AG08396 (cell line): ENCODE measurements at regions not wholly inside any gene's neighbourhood (a gene's known extent, or its start where the extent isn't known, plus 50 kb on each side); places are given as distances from the start of the nearest gene placed in this dataset.
"Not testable (repeated sequence)": the region's sequence is repeated elsewhere in the genome, so short reads cannot be mapped to it uniquely, and the experiment has no call there.

ENCODE experiments used
- DNase-seq: peaks from one replicate; pipeline ENCODE4 v3.0.0; 2012; ENCODE audit warnings: low spot score, mixed read lengths

DNA sequence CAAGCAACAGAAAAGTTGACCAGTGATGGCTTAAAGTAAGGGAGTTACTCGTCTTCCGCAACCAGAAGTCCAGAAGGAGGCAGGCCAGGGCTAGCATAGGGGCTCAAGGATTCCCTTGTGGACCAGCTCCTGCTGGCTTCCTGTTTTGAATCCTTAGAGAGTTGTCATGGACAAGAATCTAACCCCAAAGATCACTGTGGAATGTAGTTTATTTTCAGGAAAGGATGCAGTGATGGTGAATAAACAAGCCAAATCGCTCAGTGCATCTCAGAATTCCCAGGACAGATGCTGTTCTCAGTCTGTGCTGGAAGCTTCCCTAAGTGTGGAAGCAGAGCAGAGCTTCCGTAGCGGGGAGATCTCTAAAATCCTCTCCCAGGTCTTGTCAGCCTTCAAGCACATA, 311.3 kb downstream of the C12orf75 start:
- DNase-seq = peak; percentile 26

DNA sequence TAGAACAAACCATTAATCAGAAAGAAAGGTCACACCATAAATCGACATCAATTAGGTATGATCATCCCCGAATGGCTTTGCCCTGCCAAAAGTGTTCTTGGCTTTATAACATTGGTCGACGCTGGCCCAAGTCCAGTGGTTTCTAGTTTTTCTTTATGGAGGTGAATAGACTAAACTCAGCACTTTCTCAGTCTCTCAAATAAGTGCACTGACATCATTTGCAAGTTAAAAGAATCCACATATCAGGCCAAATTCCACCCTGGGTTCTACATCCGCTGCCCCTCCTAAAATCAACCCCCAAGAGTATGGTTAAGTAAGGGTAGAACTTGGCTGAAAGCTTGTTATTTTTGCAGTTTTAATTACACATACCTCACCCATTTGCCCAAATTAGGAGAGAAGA, 314.3 kb downstream of the C12orf75 start:
- no peak for DNase-seq

DNA sequence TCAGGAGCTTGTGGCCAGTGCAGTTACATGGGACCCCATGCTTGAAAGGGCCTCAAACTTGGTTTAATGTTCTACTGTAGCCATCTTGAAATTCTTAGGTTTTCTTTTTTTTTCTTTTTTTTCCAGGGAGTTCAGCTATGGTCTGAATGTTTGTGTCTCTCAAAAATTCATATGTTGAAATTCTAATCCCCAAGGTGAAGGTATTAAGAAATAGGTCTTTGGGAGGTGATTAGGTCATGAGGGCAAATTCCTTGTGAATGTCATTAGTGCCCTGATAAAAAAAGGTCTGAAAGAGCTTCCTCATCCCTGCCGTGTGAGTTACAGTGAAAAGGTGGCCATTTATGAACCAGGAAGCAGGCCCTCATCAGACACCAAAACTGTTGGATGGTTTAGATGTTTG, 324.1 kb downstream of the C12orf75 start:
- no peak for DNase-seq

DNA sequence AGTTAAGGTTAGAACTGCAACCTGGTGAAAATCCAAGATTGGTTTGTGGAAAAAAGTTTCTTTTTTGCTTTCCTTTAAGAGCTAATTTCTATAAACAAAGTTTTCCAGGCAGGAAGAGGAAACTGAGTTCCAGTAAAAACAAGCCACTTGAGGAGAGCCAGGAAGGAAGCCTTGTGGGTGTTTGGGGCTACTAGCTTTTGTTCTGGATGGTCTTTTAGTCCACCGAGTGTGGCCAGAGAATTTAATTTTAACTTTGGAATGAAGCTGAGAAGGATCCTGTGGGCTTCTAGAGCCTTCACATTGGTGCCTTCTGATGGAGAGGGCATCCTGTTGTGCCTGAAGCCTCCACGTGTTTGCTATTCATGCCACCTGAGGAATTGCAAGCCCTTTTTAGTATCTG, 327.9 kb downstream of the C12orf75 start:
- DNase-seq = no peak

DNA sequence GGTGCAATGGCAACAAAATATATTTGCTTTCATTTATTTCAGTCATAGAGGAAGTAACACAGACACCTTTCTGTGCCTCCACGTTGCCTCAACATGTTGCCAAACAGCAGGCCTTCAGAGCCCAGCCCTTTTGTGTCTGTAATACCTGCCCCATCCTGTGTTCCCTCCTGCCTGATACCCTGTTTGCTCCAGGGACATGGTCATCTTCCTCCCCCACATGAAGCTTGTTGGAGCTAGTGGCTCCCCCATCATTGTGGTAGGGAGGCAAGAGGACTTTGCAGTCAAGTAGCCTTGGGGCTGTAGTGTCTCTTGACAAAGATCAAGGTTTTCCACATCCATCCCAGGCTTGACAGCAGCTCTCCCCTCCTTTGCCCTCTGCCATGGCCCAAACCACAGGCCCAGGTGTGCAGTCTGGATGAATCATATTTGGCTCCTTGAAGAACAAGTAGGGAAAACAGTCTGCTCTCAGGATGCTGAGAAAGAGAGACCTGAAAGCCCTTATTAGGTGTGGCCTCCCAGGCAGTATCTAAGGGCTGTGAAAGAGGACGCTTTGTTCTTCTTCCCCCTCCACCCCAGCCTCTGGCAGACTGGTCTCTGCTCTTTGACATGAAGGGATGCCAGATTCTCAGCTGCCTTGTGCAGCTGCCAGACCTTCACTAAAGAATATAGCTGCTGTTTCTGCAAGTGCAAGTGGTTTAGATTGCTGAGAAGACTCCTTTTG, 329.0 kb downstream of the C12orf75 start:
- DNase-seq = no peak

DNA sequence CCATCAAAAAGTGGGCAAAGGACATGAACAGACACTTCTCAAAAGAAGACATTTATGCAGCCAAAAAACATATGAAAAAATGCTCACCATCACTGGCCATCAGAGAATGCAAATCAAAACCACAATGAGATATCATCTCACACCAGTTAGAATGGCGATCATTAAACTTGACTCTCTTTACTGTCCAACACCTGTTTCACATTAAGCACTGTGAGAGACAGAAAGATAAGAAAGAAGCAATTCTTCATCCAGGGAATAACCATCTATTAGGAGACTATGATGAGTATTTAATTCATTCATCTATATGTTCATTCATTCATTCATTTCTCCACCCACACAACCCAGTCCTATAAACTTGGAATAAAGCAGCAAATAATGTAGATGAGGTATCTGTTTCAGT, 334.3 kb downstream of the C12orf75 start:
- DNase-seq = not testable (repeated sequence)

DNA sequence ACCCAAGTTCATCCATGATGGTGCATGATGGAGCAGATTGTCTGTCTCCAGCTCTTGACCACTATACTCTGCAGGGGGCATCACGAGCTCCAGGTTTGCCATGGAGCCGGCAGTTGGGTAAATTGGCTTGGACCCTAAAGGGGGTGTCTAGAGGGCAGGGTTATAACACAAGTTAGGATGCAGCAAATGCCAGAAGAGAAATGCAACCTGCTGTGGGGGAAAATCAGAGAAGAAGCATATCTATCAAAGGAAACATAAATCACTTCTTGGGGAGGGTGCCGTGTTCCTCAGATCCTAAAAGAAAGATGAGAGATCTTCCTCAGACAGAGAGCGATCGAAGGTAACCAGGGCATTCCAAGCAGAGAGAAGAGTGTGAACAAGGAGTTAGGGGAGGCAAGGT, 334.9 kb downstream of the C12orf75 start:
- no peak for DNase-seq

DNA sequence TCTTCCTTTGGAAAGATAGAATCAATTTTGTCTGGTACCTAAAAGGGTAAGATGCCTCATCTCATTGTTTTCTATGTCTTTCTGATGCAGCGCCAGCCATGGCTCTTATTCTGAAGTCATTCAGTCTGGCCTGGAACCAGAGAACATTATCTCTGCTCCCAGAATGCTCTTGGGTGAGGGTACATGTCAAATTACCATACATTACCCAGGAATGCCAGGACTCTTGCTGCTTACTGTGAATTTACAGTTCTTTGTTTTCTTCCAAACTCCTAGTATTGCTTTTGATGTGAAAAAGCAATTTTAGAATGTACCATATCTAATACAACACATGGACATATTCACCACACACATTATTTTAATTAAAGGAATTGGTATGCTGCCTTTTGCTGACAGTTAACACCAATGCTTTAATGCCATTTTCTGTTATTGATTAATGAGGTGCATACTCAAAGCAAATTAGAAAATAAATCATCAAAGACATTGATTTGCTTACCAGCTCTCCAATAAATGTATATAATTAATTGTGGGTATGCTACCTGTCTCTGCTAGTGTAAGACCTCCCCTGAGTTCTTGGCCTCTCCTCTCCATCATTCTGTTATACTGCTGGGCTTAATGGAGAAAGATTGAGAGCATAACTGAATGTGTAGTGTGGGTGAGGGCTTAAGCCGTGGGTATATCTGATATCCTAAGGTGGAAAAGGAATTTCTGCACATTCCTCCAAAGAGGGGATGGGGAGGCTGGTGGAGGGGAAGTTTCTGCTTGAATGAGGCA, 337.7 kb downstream of the C12orf75 start:
- no peak for DNase-seq

DNA sequence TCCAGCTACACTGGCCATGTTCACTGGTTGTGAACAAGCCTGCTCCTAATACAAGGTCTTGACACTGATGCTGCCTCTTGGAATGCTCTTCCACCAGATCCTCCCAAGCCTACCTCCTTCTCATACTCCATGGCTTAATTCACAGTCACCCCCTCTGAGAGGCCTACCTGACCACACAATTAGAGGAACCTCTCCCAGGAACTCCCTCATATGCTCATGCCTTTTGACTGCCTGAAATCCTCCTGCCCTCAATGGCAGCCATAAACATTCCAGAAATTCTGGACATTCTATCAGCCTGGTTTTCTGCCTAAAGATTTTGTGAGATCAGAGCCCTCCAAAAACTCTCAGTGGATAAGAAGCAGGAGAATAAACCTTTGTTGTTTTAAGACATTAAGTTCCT, 340.2 kb downstream of the C12orf75 start:
- DNase-seq = no peak

DNA sequence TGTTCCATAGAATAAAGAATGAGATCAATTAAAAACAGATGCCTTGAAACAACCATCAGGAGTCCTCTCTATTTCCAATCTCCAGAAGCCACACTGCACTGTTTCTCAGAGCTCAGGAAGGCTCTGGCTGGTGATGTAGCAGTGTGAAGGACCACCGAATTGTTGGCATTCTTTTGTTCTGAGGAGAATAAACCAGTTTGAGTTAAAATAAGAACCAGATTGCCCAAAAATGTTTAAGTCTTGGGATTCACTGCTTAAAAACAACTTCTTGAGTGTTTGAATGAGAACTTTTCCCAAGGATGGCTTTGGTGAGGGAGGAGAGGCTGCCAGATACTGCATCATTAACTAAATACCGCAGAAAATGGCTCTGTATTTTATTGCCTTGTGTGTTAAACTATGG, 341.2 kb downstream of the C12orf75 start:
- DNase-seq = no peak

DNA sequence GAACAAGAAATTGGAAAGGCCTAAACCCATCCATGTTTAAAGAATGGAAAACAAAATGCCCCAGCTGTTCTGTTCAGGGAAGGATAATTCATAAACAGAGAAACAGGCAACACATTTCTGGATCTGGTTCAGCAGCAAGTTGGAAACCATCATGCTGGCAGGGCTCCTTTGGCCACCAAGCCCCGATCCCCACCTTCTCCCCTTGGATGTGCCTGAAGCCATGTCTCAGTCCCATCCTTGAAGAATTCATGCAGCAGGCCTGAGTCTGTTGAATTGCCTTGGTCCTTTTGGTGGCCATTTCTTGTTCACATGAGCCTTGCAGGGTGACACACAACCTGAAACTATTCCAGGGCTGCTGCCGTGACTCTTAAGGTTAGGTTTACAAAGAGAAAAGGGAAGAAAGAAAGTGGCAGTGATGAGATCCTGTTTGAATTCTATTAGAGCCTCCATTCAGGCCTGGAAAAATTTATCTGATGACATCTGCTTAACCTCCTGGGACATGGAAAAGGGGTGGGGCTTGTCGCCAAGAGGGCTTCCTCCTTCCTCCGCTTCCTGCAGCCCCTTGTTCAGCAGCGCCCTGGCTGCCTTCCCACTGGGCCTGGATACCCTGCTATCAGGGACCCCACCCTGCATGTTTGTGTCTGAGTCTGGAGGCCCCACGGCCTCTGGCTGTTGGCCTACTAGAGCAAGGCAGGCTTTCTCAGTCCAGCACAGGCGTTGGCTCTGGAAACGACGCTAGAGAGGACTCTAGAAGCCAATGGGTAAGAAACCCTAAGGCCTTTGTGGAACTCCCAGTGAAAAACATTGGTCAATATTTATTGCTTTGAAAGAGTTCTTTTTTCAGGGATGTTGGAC, 341.9 kb downstream of the C12orf75 start:
- DNase-seq = no peak

DNA sequence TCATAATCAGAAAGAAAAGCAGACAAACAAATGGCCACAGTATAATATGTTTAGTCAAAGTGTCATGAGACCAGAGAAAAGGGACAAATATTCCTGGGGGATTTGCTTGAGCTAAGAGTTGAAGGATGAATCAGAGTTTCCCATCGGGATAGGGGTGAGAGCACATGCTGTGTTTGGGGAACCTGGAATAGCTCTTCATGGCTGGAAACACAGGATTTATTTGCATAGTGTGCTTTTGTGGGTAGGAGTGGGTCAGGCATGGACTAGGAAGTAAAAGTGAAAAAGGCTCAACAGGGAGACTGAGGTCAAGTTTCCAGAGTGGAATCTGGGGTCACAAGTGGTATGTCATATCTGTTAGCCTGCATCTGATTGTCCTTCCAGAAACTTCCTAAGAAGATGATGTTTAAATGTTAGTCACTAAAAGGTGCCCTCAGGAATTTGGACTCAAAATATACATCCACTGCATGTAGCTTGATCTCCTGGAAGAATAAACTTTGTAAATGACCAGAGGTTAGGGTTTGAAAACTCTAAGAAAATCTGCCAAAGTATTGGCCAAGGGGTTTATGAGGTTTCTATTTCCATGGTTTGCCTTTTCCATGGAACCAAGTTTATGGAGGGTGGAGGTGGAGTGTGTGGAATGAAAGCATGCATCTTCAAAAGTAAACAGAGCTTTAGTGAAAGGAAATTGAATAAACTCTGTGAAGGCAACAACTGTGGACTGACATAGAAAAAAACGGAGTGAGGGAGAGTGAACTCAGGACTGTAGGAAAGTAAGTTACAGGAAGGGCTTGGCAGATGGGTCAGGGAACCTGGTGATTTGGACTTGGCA, 344.6 kb downstream of the C12orf75 start:
- no peak for DNase-seq

DNA sequence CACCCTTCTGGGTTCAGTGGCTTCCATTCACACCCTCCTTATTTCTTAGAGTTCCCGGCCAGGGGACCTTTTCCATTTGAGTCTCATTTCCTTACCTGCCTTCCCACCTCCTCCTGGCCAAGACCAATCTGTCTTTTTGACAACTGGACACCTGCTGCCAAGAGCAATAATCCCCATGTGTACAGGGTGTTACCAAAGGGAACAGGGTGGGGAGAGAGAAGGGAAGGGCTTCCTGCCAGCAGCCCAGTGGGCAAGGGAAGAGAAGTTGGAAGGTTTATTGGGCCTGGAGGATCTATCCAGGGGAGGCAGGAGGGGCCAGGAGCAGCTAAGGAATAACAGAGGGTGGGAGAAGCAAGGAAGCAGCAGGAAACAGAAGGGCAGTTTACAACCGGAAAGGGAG, 346.2 kb downstream of the C12orf75 start:
- DNase-seq = no peak

DNA sequence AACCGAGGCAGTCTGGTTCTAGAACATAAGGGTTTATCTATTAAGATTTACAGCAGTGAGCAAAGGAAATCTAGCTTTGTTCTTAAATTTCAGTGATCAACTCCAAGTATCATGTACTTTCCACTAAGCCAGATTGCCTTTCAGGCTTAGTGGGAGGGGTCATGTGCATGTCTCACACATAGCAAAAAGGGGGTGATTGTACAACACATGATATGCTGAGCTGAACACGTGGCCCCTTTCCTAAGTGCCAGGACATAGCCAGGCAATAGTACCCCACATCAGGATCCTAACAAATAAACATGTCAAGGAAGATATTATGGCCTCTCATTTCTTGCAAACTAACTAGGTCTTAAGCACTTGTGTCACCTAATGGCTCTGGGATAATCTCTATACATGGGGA, 347.2 kb downstream of the C12orf75 start:
- DNase-seq = no peak

DNA sequence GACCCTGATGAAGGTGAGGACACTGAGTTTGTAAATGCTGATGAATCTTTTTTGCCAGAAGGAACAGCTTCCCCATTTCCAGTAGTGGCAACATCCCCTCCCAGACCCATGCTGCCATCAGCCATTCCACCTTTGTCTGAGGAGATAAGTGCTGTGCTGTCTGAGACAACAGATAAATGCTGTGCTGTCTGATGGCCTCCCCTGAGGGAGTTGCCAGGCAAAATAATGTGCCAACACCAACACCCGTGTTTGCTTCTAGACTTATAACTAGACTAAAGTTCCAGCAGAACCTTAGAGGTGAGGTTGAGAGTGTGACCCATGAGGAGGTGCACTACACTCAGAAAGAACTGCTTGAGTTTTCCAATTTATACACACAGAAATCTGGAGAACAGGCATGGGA, 349.5 kb downstream of the C12orf75 start:
- no peak for DNase-seq

DNA sequence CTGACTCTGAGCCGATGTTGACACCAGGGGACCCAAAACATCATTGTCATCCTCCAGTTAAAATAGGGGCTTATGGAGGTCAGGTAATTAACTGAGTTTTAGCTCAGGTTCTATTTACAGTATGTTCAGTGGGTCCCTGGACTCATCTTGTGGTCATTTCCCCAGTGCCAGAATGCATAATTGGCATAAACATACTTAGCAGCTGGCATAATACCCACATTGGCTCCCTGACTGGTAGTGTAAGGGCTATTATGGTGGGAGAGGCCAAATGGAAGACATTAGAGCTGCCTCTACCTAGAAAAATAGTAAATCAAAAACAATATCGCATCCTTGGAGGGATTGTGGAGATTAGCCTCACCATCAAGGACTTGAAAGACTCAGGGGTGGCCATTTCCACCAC, 350.9 kb downstream of the C12orf75 start:
- no peak for DNase-seq

DNA sequence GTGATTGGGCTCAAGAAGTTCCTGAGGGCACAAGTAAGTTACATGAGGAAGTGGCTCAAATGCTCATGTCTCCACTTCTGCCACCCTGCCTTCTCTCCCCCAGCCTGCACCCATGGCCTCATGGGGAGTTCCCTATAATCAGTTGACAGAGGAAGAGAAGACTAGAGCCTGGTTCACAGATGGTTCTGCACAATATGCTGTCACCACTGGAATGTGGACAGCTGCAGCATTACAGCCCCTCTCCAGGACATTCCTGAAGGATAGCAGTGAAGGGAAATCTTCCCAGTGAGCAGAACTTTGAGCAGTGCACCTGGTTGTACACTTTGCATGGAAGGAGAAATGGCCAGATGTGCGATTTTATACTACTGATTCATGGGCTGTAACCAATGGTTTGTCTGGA, 352.3 kb downstream of the C12orf75 start:
- DNase-seq = not testable (repeated sequence)

DNA sequence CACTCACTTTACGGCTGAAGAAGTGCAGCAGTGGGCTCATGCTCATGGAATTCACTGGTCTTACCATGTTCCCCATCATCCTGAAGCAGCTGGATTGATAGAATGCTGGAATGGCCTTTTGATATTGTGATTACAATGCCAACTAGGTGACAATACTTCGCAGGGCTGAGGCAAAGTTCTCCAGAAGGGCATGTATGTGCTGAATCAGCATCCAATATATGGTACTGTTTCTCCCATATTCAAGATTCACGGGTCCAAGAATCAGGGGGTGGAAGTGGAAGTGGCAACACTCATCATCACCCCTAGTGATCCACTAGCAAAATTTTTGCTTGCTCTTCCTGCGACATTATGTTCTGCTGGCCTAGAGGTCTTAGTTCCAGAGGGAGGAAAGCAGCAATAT, 353.3 kb downstream of the C12orf75 start:
- not testable (repeated sequence) for DNase-seq

DNA sequence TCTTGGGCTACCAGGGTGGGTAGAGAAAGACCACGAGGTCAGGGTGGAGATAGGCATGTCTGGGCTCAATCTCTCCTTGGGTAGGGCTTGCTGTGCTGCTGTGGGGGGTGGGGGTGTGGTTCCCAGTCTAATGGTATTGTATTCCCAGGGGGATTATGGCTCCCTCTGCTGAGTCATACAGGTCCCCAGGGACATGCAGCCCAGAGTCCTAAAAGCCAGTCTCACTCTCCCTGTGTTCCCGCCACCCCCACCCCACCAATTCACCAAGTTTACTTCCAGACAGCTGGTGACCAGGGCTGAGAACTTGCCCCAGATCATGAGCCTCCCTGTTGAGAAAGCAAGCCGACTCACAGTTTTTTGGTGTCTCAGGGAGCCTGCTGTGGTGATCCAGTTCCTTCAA, 367.6 kb downstream of the C12orf75 start:
- DNase-seq = no peak

DNA sequence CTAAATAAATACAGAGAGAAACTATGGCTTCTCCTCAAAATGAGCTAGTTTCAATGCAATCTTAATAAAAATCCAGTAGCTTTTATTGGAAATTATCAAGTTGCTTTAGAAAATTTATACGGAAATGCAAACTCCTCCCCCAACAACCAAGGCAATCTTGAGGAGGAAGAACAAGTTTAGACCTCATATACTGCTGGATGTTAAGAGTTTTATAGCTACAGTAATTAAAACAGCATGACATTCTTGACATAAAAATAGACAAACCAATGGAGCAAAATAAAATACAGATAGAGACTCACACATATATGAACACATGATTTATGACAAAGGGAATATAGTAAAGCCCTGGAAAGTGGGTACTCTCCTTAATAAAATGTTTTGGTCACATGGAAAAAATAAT, 368.7 kb downstream of the C12orf75 start:
- no peak for DNase-seq

DNA sequence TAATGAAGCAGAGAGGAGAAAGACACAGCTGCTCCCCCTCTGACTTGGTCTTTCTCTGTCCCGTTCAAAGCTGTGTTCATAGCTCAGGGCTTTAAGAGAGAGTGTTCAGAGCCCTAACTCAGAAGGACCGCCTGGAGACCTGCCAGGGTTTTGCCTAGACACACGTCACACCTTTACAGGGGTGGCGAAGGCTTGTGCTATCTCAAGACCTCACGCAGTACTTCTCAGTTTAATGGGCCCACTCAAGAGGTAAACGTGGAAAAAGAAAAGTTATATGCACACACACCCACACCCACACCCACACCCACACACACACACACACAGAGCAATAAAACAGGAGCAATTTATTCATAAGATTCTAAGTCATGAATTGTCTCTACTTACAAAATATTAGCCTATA, 374.3 kb downstream of the C12orf75 start:
- no peak for DNase-seq

DNA sequence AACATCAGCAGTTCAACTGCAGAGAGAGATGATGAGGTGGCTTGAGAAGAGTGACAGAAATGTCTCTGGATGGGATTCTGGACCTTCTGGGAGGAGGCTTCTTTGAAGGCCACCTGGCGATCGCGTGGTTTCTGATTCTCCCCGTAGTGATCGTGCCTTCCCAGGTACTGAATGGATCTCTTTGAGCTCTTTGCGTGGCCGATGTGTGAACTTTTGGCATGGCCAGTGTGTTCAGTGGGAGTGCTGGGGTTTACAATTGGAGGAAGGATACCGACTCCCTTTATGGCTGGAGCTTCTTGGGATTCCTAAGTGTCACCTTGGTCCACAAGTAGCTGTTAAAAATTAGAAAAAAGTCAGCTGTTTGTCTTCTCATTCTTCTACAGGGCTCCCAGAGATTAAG, 374.7 kb downstream of the C12orf75 start:
- DNase-seq = no peak
